ENCODE measurements at regions not wholly inside any gene's neighbourhood (a gene's known extent, or its start where the extent isn't known, plus 50 kb on each side); places are given as distances from the start of the nearest gene placed in this dataset.

GRCh38 chr20:48465271-48465670 is 362.5 kb downstream of the PREX1 start:
- no peak for TF ChIP-seq DPF2 (CRISPR knock-in tag; IDR thresholded peaks at IDR 0.05; ENCODE audit: borderline replicate concordance, low read depth)
- TF ChIP-seq ZFX (CRISPR knock-in tag; IDR thresholded peaks at IDR 0.05; ENCODE audit: low read depth), result no peak
- TF ChIP-seq MAX (IDR thresholded peaks at IDR 0.05), result no peak
- TF ChIP-seq CBX5 (CRISPR knock-in tag; IDR thresholded peaks at IDR 0.05; ENCODE audit: borderline replicate concordance), result no peak
- no peak for TF ChIP-seq ELF1 (CRISPR knock-in tag; IDR thresholded peaks at IDR 0.05)
- no peak for TF ChIP-seq ZXDC (CRISPR knock-in tag; IDR thresholded peaks at IDR 0.05)
